Mucosa of descending colon (tissue), 3 donors: ENCODE measurements at regions not wholly inside any gene's neighbourhood (a gene's known extent, or its start where the extent isn't known, plus 50 kb on each side); places are given as distances from the start of the nearest gene placed in this dataset.

Experiments
- ATAC-seq: fragments of 200-7000 bp; cut with Tn5 transposase; one replicate; pipeline ENCODE4 v1.9.1; 2020; ENCODE audit warnings: mild to moderate bottlenecking, moderate library complexity
- DNase-seq, 3 donors: peaks; one replicate each; pipeline ENCODE4 v3.0.0-alpha.2; 2020
- H3K36me3 ChIP-seq: fragments of 200-600 bp; one replicate; pipeline ENCODE4 v1.8.0; 2021; ENCODE audit warnings: low read depth, mild to moderate bottlenecking
- H3K4me1 ChIP-seq: fragments of 200-600 bp; one replicate; pipeline ENCODE4 v1.8.0; 2021; ENCODE audit warnings: low read depth, mild to moderate bottlenecking
- H3K4me3 ChIP-seq: fragments of 200-600 bp; one replicate; pipeline ENCODE4 v1.8.0; 2021; ENCODE audit warnings: mild to moderate bottlenecking
- H3K9me3 ChIP-seq: fragments of 200-600 bp; one replicate; pipeline ENCODE4 v1.8.0; 2021; ENCODE audit warnings: mild to moderate bottlenecking
- CTCF ChIP-seq: fragments of 200-600 bp; IDR thresholded peaks from one replicate; pipeline ENCODE4 v1.8.0; 2022; ENCODE audit warnings: antibody characterized with exemption, mild to moderate bottlenecking
- intact Hi-C, 2 donors: fragments of 100-400 bp; cut with DNase I in 1 of 2; cut with micrococcal nuclease in 1 of 2; formaldehyde crosslinking; loops; one replicate each; pipeline versions ENCODE4 v1.11.0 to v1.11.1; 2022; cut with DNase I, micrococcal nuclease
- donor health status: DM: no; HTN: no; CAD: no; lungs with moderate emphysema.
- donor health status: DM: no; HTN: no; CAD: no.
- donor health status: DM: no; HTN: yes; CAD: no.

DNA sequence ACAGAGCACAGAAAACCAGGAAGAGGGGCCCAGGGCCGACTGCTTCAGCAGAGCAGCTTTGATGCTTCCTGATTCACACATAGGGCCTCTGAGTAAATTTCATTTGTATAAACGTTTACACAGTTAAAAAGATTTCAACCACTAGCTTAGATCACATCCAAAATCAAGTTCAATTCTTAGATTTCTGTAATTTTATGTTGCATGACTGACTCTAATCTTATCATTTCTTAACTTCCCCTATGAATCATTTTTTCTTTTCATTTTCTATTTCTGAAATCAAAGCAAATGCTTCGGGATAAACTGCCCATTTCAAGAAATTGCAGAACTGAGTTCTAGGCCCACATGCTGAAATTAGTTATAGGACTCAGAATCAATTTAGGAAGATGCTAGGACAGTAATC, 224.7 kb downstream of the INHBA start:
- DNase-seq (no peak), ATAC-seq (no peak)
- Histone ChIP-seq H3K9me3 (no peaks in the 10 kb centered on the region), H3K4me1 (no peaks in the 10 kb centered on the region), H3K36me3 (no peaks in the 10 kb centered on the region), H3K4me3 (no peak overlapping the region)
- TF ChIP-seq CTCF = no peak
- intact Hi-C loops = no loop called here

GRCh38 chr7:41476460-41476803, 226.5 kb downstream of the INHBA start:
- intact Hi-C loops = no loop called here
- no peaks in the 10 kb centered on the region for H3K36me3 ChIP-seq
- no peaks in the 10 kb centered on the region for H3K9me3 ChIP-seq
- DNase-seq (no peak), ATAC-seq (no peak)
- H3K4me1 ChIP-seq = no peaks in the 10 kb centered on the region
- no peak for TF ChIP-seq CTCF
- no peak overlapping the region for H3K4me3 ChIP-seq

- no peaks in the 10 kb centered on the region for H3K9me3 ChIP-seq
- H3K36me3 ChIP-seq = no peaks in the 10 kb centered on the region
- ATAC-seq (no peak), DNase-seq (no peak)
- TF ChIP-seq CTCF = no peak
- no peak overlapping the region for H3K4me3 ChIP-seq
- intact Hi-C loops = no loop called here
- H3K4me1 ChIP-seq = no peaks in the 10 kb centered on the region
These were observed 227.0 kb downstream of the INHBA start for GRCh38 chr7:41475801-41476459.

- Histone ChIP-seq H3K4me3 (no peak overlapping the region), H3K4me1 (no peaks in the 10 kb centered on the region), H3K9me3 (no peaks in the 10 kb centered on the region), H3K36me3 (no peaks in the 10 kb centered on the region)
- no peak for TF ChIP-seq CTCF
- ATAC-seq = no peak
- DNase-seq = no peak
- intact Hi-C loops = no loop called here
These were observed 230.3 kb downstream of the INHBA start for GRCh38 chr7:41472427-41473125.

GRCh38 chr7:41470081-41470480, 232.8 kb downstream of the INHBA start:
- no peak for ATAC-seq
- DNase-seq = no peak
- Histone ChIP-seq H3K4me1 (no peaks in the 10 kb centered on the region), H3K9me3 (no peaks in the 10 kb centered on the region), H3K36me3 (no peaks in the 10 kb centered on the region), H3K4me3 (no peak overlapping the region)
- TF ChIP-seq CTCF = no peak
- intact Hi-C loops = no loop called here
